Right atrium auricular region (tissue), 2 donors: ENCODE measurements at regions not wholly inside any gene's neighbourhood (a gene's known extent, or its start where the extent isn't known, plus 50 kb on each side); places are given as distances from the start of the nearest gene placed in this dataset.
"Not testable (repeated sequence)": the region's sequence is repeated elsewhere in the genome, so short reads cannot be mapped to it uniquely, and the experiment has no call there.

ENCODE experiments used
- DNase-seq: peaks from one replicate; pipeline ENCODE4 v3.0.0-alpha.2; 2019; ENCODE audit warnings: low spot score
- H3K27ac ChIP-seq, 2 donors: fragments of 200-600 bp; sonication (generic); 1 replicate in 1 of 2; 2 replicates in 1 of 2; pipeline ENCODE4 v1.5.1; 2016 to 2019
- H3K27me3 ChIP-seq, 2 donors: fragments of 200-600 bp; sonication (generic); one replicate each; pipeline versions ENCODE4 v1.5.1 to v1.6.0; 2017 to 2019
- H3K36me3 ChIP-seq: fragments of 200-600 bp; sonication (generic); one replicate; pipeline ENCODE4 v1.5.1; 2016
- H3K4me1 ChIP-seq, 2 donors: fragments of 200-600 bp; sonication (generic); one replicate each; pipeline versions ENCODE4 v1.5.1 to v1.6.0; 2017 to 2019
- H3K4me3 ChIP-seq, 2 donors: fragments of 200-600 bp; sonication (generic); 1 replicate in 1 of 2; 2 replicates in 1 of 2; pipeline ENCODE4 v1.5.1; 2017 to 2019; ENCODE audit warnings: mild to moderate bottlenecking in 1 of 2, moderate library complexity in 1 of 2
- H3K9me3 ChIP-seq, 2 donors: fragments of 200-600 bp; sonication (generic); one replicate each; pipeline ENCODE4 v1.5.1; 2019
- CTCF ChIP-seq, 2 donors: fragments of 200-600 bp; sonication (generic); IDR thresholded peaks; one replicate each; pipeline ENCODE4 v1.5.1; 2019; ENCODE audit warnings: antibody characterized with exemption in 2 of 2

GRCh38 chr1:87989346-87989745 is 660.7 kb downstream of the LMO4 start:
- TF ChIP-seq CTCF (IDR thresholded peaks at IDR 0.05), result no peak
- Histone ChIP-seq H3K4me1 (no peaks in the 10 kb centered on the region), H3K4me3 (no peak overlapping the region), H3K27ac (no peak overlapping the region), H3K27me3 (no peaks in the 10 kb centered on the region), H3K36me3 (no peaks in the 10 kb centered on the region), H3K9me3 (no peaks in the 10 kb centered on the region)
- DNase-seq, result no peak

- not testable (repeated sequence) for H3K36me3 ChIP-seq, H3K4me1 ChIP-seq, H3K4me3 ChIP-seq, DNase-seq, H3K27me3 ChIP-seq, H3K9me3 ChIP-seq, H3K27ac ChIP-seq
Measured at GRCh38 chr1:87992536-87992935, 663.9 kb downstream of the LMO4 start.

- H3K9me3 ChIP-seq, result no peaks in the 10 kb centered on the region
- no peak for TF ChIP-seq CTCF (IDR thresholded peaks at IDR 0.05)
- H3K27ac ChIP-seq, result no peak overlapping the region
- H3K27me3 ChIP-seq, result no peaks in the 10 kb centered on the region
- no peak overlapping the region for H3K4me3 ChIP-seq
- no peak for DNase-seq
- no peaks in the 10 kb centered on the region for H3K36me3 ChIP-seq
- no peaks in the 10 kb centered on the region for H3K4me1 ChIP-seq
Measured at GRCh38 chr1:87993051-87993450, 664.4 kb downstream of the LMO4 start.

- Histone ChIP-seq H3K9me3 (no peaks in the 10 kb centered on the region), H3K36me3 (no peaks in the 10 kb centered on the region), H3K4me1 (no peaks in the 10 kb centered on the region), H3K4me3 (no peak overlapping the region), H3K27me3 (no peaks in the 10 kb centered on the region), H3K27ac (no peak overlapping the region)
- TF ChIP-seq CTCF (IDR thresholded peaks at IDR 0.05), result no peak
- DNase-seq, result no peak
Measured at GRCh38 chr1:87999852-88000251, 671.2 kb downstream of the LMO4 start.

GRCh38 chr1:88001460-88001859 is 672.8 kb downstream of the LMO4 start:
- DNase-seq, result no peak
- no peaks in the 10 kb centered on the region for H3K27me3 ChIP-seq
- no peaks in the 10 kb centered on the region for H3K9me3 ChIP-seq
- H3K4me3 ChIP-seq, result no peak overlapping the region
- H3K36me3 ChIP-seq, result no peaks in the 10 kb centered on the region
- H3K4me1 ChIP-seq, result no peaks in the 10 kb centered on the region
- H3K27ac ChIP-seq, result no peak overlapping the region
- no peak for TF ChIP-seq CTCF (IDR thresholded peaks at IDR 0.05)

GRCh38 chr1:88003255-88003654 is 674.6 kb downstream of the LMO4 start:
- no peak for DNase-seq
- no peak for TF ChIP-seq CTCF (IDR thresholded peaks at IDR 0.05)
- H3K36me3 ChIP-seq, result no peaks in the 10 kb centered on the region
- H3K4me3 ChIP-seq, result no peak overlapping the region
- no peak overlapping the region for H3K27ac ChIP-seq
- no peaks in the 10 kb centered on the region for H3K4me1 ChIP-seq
- no peaks in the 10 kb centered on the region for H3K27me3 ChIP-seq
- H3K9me3 ChIP-seq, result no peaks in the 10 kb centered on the region
